NCI-H2107 (cell line): ENCODE measurements at regions not wholly inside any gene's neighbourhood (a gene's known extent, or its start where the extent isn't known, plus 50 kb on each side); places are given as distances from the start of the nearest gene placed in this dataset.
"Not testable (repeated sequence)": the region's sequence is repeated elsewhere in the genome, so short reads cannot be mapped to it uniquely, and the experiment has no call there.

ENCODE experiments used
- DNase-seq: peaks from one replicate; lab custom pipeline; 2025; lab: John Stamatoyannopoulos, UW

DNA sequence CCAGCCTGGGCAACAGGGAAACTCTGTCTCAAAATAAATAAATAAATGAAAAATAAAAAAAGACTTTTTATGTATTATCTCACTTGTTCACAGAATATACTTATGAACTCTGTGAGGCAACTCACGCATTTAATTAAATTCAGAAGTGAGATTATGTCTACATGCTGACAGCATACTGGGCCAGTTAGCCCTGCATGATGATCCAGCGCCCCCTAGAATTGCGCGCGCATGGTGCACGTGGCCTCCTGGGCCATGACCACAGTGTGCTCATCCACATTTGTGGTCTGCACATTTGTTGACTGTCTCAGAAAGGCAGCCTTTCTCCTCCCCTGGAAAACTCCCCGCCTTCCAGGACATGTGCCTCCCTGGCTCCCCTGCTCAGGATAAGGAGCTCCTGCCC lies 64.8 kb upstream of the METTL9 start:
- not testable (repeated sequence) for DNase-seq

- DNase-seq = not testable (repeated sequence)
Measured at GRCh38 chr16:21535201-21535600, 64.2 kb upstream of the METTL9 start.

DNA sequence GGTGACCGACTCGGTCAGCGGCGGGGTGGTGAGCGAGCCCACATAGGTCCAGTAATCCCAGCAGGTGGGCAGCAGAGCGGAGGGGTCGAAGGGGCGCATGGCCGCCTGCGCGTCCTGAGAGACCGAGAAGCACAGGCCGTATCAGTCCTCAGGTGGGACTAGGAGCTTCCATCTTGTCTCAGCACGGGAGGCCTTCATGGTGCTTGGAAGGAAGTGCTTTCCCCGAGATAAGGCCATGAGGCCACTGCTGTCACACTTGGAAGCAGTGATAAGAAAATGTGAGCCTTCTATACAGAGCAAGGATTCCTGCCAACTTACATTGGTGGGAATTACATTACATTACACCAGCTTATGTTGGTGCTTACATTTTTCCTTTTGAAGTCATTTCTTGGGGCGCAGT lies 62.6 kb upstream of the METTL9 start:
- not testable (repeated sequence) for DNase-seq

- DNase-seq = not testable (repeated sequence)
Measured at GRCh38 chr16:21537598-21537997, 61.8 kb upstream of the METTL9 start.

- not testable (repeated sequence) for DNase-seq
Measured at GRCh38 chr16:21539107-21539618, 60.2 kb upstream of the METTL9 start.

DNA sequence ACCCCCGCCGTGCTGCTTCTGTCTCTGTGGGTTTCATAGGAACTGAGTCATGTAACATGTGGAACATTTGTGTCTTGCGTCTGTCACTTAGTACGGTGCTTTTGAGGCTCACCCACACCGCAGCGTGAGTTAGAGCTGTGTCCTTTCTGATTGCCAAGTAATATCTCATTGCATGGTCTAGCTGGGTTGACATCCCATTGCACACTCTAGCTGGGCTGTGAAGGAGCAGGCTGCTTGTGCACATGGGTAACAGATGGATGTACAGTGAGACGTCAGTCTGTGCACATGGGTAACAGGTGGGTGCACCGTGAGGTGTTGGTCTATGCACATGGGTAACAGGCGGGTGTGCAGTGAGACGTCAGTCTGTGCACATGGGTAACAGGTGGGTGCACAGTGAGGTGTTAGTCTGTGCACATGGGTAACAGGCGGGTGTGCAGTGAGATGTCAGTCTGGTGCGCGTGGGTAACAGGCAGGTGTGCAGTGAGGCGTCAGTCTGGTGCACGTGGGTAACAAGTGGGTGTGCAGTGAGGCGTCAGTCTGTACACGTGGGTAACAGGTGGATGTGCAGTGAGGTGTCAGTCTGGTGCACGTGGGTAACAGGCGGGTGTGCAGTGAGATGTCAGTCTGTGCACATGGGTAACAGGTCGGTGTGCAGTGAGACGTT lies 58.5 kb upstream of the METTL9 start:
- DNase-seq = not testable (repeated sequence)

GRCh38 chr16:21541611-21542051 lies 57.7 kb upstream of the METTL9 start:
- not testable (repeated sequence) for DNase-seq

DNA sequence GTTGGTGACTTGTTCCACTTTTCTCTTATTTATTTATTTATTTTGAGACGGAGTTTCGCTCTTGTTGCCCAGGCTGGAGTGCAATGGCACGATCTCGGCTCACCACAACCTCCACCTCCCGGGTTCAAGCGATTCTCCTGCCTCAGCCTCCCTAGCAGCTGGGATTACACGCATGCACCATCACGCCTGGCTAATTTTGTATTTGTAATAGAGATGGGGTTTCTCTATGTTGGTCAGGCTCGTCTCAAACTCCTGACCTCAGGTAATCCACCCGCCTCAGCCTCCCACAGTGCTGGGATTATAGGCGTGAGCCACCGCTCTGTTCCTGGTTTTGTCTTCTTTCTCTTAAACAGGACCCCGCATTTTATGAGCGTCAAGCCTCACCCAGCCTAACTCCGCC lies 57.3 kb upstream of the METTL9 start:
- not testable (repeated sequence) for DNase-seq

DNA sequence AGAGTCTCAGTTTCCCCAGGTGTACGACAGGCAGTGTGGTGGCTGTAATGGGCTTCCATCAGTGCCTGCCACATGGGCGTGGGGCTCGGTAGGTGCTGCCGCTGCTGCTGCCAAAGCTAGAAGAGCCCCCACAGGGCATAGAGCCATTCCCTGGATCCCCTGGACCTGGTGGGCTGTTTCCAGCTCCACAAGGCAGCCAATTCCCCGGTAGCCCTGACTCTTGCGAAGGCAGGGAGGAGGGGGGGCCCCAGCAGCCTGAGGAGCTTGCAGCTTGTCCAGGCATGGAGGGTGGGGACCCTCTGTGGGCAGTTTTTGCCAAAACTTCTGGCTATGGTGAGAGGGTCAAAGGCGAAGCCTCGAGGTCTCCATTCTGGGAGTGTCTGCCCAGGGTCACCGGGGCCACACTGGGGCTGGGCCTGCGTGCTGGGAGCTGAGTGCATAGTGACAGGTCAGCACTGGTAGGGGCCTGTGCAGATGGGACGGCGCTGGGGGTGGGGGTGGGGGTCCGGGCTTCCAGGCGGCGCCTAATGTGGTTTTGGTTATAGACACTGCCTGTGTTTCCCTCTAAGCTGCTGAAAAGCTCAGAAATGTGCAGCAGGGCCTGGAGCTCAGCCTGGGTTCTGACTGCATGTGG lies 56.8 kb upstream of the METTL9 start:
- not testable (repeated sequence) for DNase-seq

- not testable (repeated sequence) for DNase-seq
Measured at GRCh38 chr16:21543151-21543836, 56.1 kb upstream of the METTL9 start.

GRCh38 chr16:21545664-21546326 lies 53.6 kb upstream of the METTL9 start:
- DNase-seq = not testable (repeated sequence)

DNA sequence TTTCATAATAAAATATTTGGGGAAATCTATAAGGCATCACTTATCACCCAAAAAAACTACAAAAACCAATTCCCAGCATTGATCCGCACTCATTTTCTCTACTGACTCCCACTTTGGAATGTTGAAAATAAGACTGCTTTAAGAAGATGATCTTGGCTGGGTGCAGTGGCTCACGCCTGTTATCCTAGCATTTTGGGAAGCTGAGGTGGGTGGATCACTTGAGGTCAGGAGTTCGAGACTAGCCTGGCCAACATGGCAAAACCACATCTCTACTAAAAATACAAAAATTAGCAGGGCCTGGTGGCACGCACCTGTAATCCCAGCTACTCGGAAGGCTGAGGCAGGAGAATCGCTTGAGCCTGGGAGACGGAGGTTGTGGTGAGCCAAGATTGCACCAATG lies 50.0 kb upstream of the METTL9 start:
- DNase-seq = not testable (repeated sequence)
